Heart left ventricle (tissue), 13 donors: ENCODE measurements at regions not wholly inside any gene's neighbourhood (a gene's known extent, or its start where the extent isn't known, plus 50 kb on each side); places are given as distances from the start of the nearest gene placed in this dataset.

Experiments
- CTCF ChIP-seq, 12 donors: fragments of 200-600 bp; sonication (generic) in 4 of 12; IDR thresholded peaks; one replicate each; pipeline versions ENCODE4 v1.5.0 to v1.8.0; 2018 to 2022; ENCODE audit warnings: antibody characterized with exemption in 12 of 12, mild to moderate bottlenecking in 5 of 12
- POLR2A ChIP-seq, 2 donors: fragments of 450-650 bp; IDR thresholded peaks; one replicate each; pipeline ENCODE4 v1.6.1; 2017; ENCODE audit warnings: antibody characterized with exemption in 2 of 2, mild to moderate bottlenecking in 2 of 2, moderate library complexity in 2 of 2
- donor health status: ischemic (EF 13 %, LVEDD 7.1; RV severe dilation, severe dysfunction).
- donor health status: DM: no; HTN: yes; CAD: no.
- donor health status: DM: no; HTN: no; CAD: no.
- donor health status: ischemic (EF 25% LVEDD 6.9; RV normal size, moderate dysfunction).
- donor health status: ischemic (EF 25% LVEDD 5.7; RV mildly dilated, moderate dysfunction).
- donor health status: ischemic (EF 35%, LVEDD 5.7; RV mildly dilated, moderate dysfunction).
- donor health status: nonischemic (EF 11% LVEDD 7.7; RV severe dilation, severe dysfunction).
- donor health status: DM: yes; HTN: yes; CAD: no.
- donor health status: PGD.
- donor health status: ischemic (EF 29% LVEDD 5.4; RV normal size, mild dysfunction).
- donor health status: nonischemic (EF 23%, LVEDD 6.1; RV moderate dilation, normal function).

GRCh38 chr1:59125154-59125553 is 171.7 kb upstream of the FGGY start:
- TF ChIP-seq CTCF (IDR thresholded peaks at IDR 0.05), result no peak
- no peak for TF ChIP-seq POLR2A (IDR thresholded peaks at IDR 0.05)
